ENCODE measurements at regions not wholly inside any gene's neighbourhood (a gene's known extent, or its start where the extent isn't known, plus 50 kb on each side); places are given as distances from the start of the nearest gene placed in this dataset.
"Not testable (repeated sequence)": the region's sequence is repeated elsewhere in the genome, so short reads cannot be mapped to it uniquely, and the experiment has no call there.

GRCh38 chr5:29460971-29461559 lies 1732.4 kb upstream of the CDH6 start:
- DNase-seq (ENCODE audit: low read depth), result no peak

- not testable (repeated sequence) for DNase-seq (ENCODE audit: low read depth)
Measured at GRCh38 chr5:29451004-29451403, 1742.5 kb upstream of the CDH6 start.

GRCh38 chr5:29414681-29415080 lies 1778.8 kb upstream of the CDH6 start:
- DNase-seq (ENCODE audit: low read depth), result no peak

- no peak for DNase-seq (ENCODE audit: low read depth)
Measured at GRCh38 chr5:29412979-29413378, 1780.5 kb upstream of the CDH6 start.

- DNase-seq (ENCODE audit: low read depth), result no peak
Measured at GRCh38 chr5:29402270-29402669, 1791.2 kb upstream of the CDH6 start.

- no peak for DNase-seq (ENCODE audit: low read depth)
Measured at GRCh38 chr5:29389993-29390392, 1803.5 kb upstream of the CDH6 start.

GRCh38 chr5:29387384-29387783 lies 1806.1 kb upstream of the CDH6 start:
- DNase-seq (ENCODE audit: low read depth), result no peak

- no peak for DNase-seq (ENCODE audit: low read depth)
Measured at GRCh38 chr5:29382780-29383179, 1810.7 kb upstream of the CDH6 start.

GRCh38 chr5:29380029-29380428 lies 1813.5 kb upstream of the CDH6 start:
- DNase-seq (ENCODE audit: low read depth), result no peak

GRCh38 chr5:29379619-29380018 lies 1813.9 kb upstream of the CDH6 start:
- no peak for DNase-seq (ENCODE audit: low read depth)

GRCh38 chr5:29378104-29378503 lies 1815.4 kb upstream of the CDH6 start:
- DNase-seq (ENCODE audit: low read depth), result no peak

- DNase-seq (ENCODE audit: low read depth), result no peak
Measured at GRCh38 chr5:29370248-29370647, 1823.2 kb upstream of the CDH6 start.

- DNase-seq (ENCODE audit: low read depth), result no peak
Measured at GRCh38 chr5:29367176-29367833, 1826.2 kb upstream of the CDH6 start.

- no peak for DNase-seq (ENCODE audit: low read depth)
Measured at GRCh38 chr5:29351170-29351569, 1842.3 kb upstream of the CDH6 start.

GRCh38 chr5:29337030-29337429 lies 1856.5 kb upstream of the CDH6 start:
- DNase-seq (ENCODE audit: low read depth), result no peak

- DNase-seq (ENCODE audit: low read depth), result no peak
Measured at GRCh38 chr5:29321591-29321990, 1871.9 kb upstream of the CDH6 start.

- no peak for DNase-seq (ENCODE audit: low read depth)
Measured at GRCh38 chr5:29309359-29309758, 1884.1 kb upstream of the CDH6 start.

- no peak for DNase-seq (ENCODE audit: low read depth)
Measured at GRCh38 chr5:29307478-29307877, 1886.0 kb upstream of the CDH6 start.

- DNase-seq (ENCODE audit: low read depth), result no peak
Measured at GRCh38 chr5:29304545-29304944, 1888.9 kb upstream of the CDH6 start.

- DNase-seq (ENCODE audit: low read depth), result no peak
Measured at GRCh38 chr5:29296548-29296947, 1896.9 kb upstream of the CDH6 start.

GRCh38 chr5:29277642-29278041 lies 1915.8 kb upstream of the CDH6 start:
- DNase-seq (ENCODE audit: low read depth), result no peak

- DNase-seq (ENCODE audit: low read depth), result no peak
Measured at GRCh38 chr5:29276371-29276770, 1917.1 kb upstream of the CDH6 start.

GRCh38 chr5:29263915-29264351 lies 1929.6 kb upstream of the CDH6 start:
- no peak for DNase-seq (ENCODE audit: low read depth)
